HG03159 (cell line): ENCODE measurements at regions not wholly inside any gene's neighbourhood (a gene's known extent, or its start where the extent isn't known, plus 50 kb on each side); places are given as distances from the start of the nearest gene placed in this dataset.

Experiments used
- ATAC-seq: cut with Tn5 transposase; IDR thresholded peaks from one replicate; pipeline ENCODE4 v1.9.1; 2021; ENCODE audit warnings: mild to moderate bottlenecking, moderate library complexity; ENCODE audit not compliant: unreplicated experiment

- ATAC-seq, result no peak
These were observed 514.2 kb upstream of the LINC00305 start for GRCh38 chr18:64663086-64663485.

GRCh38 chr18:64659196-64659595 is 510.3 kb upstream of the LINC00305 start:
- no peak for ATAC-seq

GRCh38 chr18:64653068-64653467 is 504.2 kb upstream of the LINC00305 start:
- no peak for ATAC-seq

- no peak for ATAC-seq
These were observed 501.2 kb upstream of the LINC00305 start for GRCh38 chr18:64650068-64650467.

- no peak for ATAC-seq
These were observed 496.9 kb upstream of the LINC00305 start for GRCh38 chr18:64645753-64646152.

- ATAC-seq, result no peak
These were observed 490.6 kb upstream of the LINC00305 start for GRCh38 chr18:64639536-64639935.

- ATAC-seq, result no peak
These were observed 472.2 kb upstream of the LINC00305 start for GRCh38 chr18:64620971-64621560.

GRCh38 chr18:64618390-64618789 is 469.5 kb upstream of the LINC00305 start:
- ATAC-seq, result no peak

GRCh38 chr18:64615021-64615420 is 466.1 kb upstream of the LINC00305 start:
- ATAC-seq, result no peak

- no peak for ATAC-seq
These were observed 465.6 kb upstream of the LINC00305 start for GRCh38 chr18:64614446-64614845.

GRCh38 chr18:64592246-64592645 is 443.4 kb upstream of the LINC00305 start:
- no peak for ATAC-seq

- no peak for ATAC-seq
These were observed 440.1 kb upstream of the LINC00305 start for GRCh38 chr18:64589000-64589399.

- ATAC-seq, result no peak
These were observed 417.6 kb upstream of the LINC00305 start for GRCh38 chr18:64566456-64566855.

- no peak for ATAC-seq
These were observed 413.8 kb upstream of the LINC00305 start for GRCh38 chr18:64562651-64563050.

- ATAC-seq, result no peak
These were observed 397.6 kb upstream of the LINC00305 start for GRCh38 chr18:64546451-64546850.

GRCh38 chr18:64539847-64540246 is 391.0 kb upstream of the LINC00305 start:
- ATAC-seq, result no peak

GRCh38 chr18:64528646-64529045 is 379.8 kb upstream of the LINC00305 start:
- ATAC-seq, result no peak

GRCh38 chr18:64519201-64519600 is 370.3 kb upstream of the LINC00305 start:
- no peak for ATAC-seq

GRCh38 chr18:64518191-64518590 is 369.3 kb upstream of the LINC00305 start:
- no peak for ATAC-seq

- ATAC-seq, result no peak
These were observed 364.5 kb upstream of the LINC00305 start for GRCh38 chr18:64513401-64513800.

GRCh38 chr18:64490207-64490606 is 341.3 kb upstream of the LINC00305 start:
- no peak for ATAC-seq

- ATAC-seq, result no peak
These were observed 339.8 kb upstream of the LINC00305 start for GRCh38 chr18:64488698-64489097.

- no peak for ATAC-seq
These were observed 325.9 kb upstream of the LINC00305 start for GRCh38 chr18:64474773-64475172.
